ENCODE measurements at regions not wholly inside any gene's neighbourhood (a gene's known extent, or its start where the extent isn't known, plus 50 kb on each side); places are given as distances from the start of the nearest gene placed in this dataset.
"Not testable (repeated sequence)": the region's sequence is repeated elsewhere in the genome, so short reads cannot be mapped to it uniquely, and the experiment has no call there.

DNA sequence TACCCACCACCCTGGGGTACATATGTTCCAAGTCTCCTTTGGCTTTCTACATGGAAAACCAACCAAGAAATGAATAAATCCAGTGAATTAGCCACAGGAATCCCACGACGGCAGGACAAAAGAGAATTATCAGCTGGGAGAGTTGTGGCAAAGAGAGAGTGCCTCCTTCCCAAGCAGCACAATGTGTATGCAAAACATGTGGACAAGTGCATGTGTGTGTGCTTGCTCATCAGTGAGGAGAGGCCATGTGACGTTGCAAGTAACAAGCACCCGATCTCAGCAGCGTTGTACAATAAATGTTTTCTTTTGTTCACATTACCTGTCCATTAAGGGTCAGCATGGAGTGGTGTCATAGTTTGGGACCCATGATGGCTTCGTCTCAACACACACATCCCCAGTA is 50.0 kb upstream of the EMX2 start:
- DNase-seq: no peak

DNA sequence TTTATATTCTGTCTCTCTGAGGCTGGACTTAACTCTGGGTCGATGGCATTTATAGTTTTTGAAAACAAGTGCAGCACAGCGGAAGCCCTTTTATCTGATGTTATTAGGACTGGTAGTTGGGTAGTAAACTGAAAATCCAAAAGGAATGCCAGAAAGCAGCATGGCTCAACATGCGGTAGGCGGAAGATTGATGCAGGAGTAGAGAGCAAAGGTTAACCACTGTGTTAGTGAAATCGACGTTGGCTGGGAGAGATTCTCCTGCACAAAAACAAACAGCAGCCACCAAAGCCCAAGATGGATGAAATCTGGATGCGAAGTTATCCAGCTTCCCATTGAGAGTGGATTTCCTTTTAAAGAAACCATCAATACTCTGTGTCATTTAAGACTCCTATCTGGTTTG is 54.5 kb upstream of the EMX2 start:
- no peak for DNase-seq

DNA sequence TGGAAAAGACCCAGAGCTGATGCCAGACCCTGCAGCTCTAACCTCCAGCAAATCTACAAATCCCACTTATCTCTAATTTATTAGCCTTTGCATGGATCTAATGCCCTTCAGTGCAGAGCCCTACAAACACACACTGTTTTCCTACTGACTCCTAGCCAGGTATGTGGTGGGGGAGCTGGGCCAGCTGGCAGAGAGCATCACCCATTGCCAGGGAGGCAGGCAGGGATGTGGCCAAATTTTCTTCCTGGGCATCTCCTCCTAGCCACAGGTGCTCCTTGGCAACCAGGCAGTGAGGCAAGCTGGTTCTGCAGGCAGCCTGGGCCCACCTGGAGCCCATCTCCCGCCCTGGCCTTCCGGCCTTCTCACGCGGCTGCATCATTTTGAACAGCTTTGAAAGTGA is 55.9 kb upstream of the EMX2 start:
- no peak for DNase-seq

DNA sequence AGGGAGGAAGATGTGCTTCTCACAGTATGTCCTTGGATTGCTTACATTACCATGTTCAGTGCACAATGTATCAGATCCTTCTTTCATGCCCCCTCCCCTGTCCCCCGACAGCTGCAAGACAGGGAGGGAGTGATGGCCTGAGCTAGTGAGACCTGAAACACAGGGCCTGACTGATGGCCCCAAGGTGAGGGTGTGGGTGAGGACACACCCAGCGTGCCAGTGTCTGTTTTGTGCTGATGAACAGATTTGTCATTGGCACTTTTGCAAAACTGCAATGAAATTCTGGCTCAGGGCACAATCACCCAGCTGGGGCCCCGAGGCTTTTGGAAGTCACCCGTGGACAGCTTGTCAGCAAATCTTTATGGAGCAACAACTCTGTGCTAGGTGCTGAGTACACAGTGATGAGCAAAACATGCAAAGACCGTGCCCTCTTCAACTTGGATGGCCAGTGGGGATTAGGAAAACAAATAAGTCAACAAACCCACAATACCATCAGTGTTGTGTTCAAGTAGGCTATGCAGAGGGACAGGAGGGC is 59.4 kb upstream of the EMX2 start:
- DNase-seq: no peak

DNA sequence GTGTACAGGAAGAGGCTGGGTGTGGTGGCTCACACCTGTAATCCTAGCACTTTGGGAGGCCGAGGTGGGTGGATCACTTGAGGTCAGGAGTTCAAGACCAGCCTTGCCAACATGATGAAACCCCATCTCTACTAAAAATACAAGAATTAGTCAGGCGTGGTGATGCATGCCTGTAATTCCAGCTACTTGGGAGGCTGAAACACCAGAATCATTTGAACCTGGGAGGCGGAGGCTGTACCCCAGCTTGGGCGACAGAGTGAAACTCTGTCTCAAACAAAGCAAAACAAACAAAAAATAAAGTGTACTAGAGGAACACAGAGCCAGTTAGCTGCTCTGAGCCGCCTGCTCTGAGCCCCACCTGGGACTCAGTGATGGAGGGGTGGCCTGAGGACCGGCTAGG is 61.5 kb upstream of the EMX2 start:
- DNase-seq: not testable (repeated sequence)

DNA sequence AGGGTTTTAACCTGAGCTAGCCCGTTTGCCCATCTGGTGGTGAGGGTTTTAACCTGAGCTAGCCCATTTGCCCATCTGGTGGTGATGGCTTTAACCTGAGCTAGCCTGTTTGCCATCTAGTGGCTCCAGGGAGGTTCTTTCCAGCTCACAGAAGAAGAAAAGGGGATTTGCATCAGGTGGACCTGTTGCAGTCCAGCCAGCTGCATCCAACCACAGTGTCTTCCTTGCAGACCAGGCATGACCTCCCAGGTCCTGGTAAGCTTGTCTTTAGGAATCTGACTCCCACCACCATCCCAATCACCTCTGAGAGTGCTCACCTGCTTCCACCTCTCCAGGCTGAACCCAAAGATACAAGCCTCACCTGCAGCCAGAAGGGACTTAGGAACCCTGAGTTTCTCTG is 62.4 kb upstream of the EMX2 start:
- DNase-seq: no peak

DNA sequence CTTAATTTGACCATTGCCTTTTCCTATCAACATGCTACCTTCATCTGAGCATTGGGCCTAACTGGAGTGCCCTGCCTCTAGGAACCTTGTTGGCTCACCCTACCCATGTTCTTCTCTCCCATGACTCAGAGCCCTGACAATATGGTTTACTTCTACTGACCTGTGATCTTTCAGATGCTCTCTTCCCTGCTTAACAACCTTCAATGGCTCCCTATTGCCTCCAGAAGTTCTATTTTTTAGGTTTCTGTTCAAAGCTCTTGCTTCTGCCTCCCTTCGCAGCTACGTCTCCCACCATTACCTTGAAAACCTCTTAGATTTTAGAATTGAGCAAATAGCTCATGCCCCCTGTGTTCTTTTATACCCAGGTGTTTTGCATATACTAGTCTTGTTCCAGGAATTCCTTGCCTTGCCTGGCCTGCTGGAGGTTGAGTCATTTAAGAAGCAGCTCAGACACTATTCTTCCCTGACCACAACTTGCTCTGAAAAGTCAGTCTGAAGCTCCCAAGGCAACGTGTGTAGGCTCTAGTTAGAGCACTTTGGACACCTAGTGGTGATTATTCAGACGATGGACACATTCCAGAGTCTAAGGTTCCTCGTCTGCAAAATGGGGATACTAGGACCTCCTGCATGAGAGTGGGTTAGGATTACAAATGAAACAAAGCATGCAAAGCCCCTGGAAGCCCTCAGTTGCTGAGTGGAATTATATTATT is 64.4 kb upstream of the EMX2 start:
- no peak for DNase-seq

DNA sequence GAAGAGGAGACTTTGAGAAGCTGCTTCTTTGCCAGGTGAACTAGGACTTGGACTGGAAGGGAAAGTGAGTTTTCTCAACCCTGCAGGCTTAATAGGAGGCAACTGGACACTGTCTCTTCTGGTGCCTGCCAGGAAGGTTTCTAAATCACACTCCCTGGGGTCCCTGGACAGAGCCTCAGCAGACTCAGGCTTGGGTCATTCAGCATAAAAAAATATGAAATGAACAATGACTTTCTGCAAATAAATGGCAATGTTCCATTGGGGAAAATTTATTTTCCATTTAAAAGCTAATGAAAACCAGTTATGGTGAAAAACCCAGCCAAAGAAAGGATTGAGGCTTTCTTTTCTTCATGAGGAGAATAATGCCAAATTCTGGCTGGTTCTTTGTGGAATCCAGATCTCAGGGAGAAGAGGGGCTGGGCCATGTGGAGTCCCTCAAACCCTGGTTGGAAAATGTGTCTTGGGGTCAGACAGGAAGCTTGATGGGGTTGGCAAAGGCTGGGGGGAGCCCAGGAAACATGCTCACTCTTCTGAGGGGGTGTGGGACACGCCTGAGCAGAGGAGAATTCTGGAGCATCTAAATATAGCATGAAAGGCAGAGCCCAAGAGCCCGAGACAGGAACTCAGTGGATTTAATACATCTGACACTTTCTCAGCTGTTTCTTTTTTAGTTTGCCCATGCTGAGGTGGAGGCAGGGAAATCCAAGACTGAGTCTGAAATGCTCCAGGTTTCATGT is 65.2 kb upstream of the EMX2 start:
- DNase-seq: no peak

DNA sequence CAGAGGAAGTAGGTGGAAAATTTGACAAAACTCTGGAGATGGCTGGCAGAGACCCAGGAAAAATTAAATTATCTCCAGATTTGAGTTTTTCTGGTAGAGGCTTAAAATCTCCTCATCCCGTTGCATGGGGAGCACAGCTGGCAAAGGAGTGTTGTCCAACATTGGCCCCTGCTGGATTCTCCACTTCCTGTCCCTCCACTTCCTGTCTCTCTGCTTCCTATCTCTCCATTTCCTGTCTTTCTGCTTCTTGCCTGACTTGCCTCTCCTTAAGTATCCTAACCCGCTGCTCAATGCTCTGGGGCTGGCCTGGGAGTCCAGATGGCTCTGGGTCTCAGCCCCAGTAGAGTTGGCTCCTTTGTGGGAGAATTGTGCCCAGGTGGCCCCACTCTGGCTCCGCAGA is 65.8 kb upstream of the EMX2 start:
- no peak for DNase-seq

DNA sequence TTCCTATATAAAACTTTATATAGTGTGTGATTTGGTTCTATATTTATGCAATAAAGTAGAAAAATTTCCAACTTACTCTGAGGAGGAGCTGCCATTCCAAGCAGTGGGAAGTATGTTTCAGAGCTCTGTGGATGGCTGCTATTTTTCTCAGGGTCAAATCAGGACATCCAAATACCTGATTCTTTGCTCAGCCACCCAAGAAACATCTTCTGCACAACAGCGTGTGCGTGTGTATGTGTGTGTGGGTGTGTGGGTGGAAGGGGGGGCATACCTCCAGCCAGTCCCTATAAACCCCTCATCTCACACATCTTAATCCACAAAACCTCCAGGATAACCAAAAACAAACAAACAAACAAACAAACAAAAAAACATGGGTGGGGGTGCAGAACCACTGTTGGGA is 66.3 kb upstream of the EMX2 start:
- no peak for DNase-seq

DNA sequence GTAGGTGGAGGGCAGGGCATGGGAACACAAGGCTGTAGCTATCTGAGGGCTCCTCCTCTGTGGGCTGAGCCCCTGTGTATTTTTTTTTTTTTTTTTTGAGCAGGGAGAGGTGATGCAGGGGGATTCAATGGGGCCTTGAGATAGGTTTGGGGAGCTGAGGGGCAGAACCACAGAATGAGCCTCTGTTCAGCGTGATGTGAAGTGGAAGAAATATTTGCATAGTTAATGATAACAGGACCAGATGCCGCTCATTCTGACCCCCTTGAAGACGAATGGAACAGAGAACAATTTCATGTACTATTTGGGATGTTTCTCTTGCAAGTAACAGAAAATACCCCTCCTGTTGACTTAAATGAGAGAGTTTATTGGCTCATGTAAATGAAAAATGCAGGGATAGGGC is 69.7 kb upstream of the EMX2 start:
- no peak for DNase-seq

DNA sequence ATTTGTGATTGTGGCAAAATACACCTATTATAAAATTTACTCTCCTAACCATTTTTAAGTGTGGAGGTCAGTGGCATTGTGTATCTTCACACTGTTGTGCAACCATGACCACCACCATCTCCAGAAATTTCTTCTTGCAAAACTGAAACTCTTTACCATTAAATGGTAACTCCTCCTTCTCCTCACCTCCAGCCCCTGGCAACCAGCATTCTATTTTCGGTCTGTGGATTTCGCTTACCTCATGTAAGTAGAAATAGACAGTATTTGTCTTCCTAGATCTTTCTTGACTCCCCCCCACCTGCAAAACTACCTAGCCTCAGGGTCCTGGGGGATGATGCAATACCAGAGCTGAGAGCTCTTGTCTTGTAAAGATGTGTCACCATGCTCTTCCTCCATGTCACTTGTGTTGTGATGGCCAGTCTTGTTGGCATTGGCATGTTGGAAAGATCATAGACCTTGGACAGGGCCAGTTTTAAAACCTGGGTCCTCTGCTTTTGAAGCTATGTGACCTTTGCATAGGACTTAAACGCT is 71.1 kb upstream of the EMX2 start:
- DNase-seq: no peak

DNA sequence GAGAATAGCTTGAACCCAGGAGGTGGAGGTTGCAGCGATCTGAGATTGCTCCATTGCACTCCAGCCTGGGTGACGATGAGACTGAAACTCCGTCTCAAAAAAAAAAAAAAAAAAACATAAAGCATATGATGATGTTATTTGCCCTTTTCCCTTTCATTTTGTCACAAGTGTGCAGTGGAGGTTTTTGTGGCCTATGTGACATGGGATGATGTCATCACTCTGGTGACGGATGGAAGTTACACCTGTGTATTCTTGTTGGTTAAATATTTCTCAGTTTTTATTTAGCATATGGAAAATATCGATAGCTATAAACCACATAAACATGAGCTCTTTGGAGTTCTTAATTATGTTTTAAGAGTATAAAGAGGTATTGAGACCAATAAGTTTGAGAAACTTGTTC is 71.8 kb upstream of the EMX2 start:
- no peak for DNase-seq

DNA sequence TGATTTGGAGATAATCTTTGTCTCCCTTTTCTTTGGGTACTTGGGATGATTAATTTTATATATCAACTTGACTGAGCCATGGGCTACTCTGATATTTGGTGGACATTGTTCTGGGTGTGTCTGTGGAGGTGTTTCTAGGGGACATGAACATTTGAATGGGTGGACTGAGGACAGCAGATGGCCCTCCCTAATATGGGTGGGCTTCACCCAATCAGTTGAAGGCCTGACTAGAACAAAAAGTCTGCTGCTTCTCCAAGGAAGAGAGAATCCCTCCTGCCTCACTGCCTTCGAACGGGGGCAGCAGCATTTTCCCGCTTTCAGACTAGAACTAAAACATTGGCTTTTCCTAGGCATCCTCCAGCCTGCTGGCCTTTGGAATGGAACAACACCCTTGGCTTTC is 73.9 kb upstream of the EMX2 start:
- no peak for DNase-seq

DNA sequence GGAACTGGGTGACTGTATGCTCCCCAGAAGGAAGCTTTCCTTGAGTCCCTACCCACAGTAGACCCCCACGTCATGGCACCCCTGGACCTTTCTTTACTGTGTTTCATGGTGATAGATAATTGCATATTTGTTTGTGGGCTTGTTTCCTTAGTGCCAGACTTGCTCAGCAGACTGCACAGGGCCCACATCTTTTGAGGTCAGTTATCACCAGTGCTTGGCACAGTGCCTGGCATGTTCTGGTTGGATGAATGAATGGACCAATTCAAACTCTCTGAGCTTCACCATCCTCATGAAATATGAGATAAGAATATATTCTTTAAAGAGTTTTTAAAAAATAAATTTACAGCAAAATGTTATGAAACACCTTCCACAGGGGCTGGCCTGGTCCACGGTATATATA is 78.4 kb upstream of the EMX2 start:
- DNase-seq: no peak

DNA sequence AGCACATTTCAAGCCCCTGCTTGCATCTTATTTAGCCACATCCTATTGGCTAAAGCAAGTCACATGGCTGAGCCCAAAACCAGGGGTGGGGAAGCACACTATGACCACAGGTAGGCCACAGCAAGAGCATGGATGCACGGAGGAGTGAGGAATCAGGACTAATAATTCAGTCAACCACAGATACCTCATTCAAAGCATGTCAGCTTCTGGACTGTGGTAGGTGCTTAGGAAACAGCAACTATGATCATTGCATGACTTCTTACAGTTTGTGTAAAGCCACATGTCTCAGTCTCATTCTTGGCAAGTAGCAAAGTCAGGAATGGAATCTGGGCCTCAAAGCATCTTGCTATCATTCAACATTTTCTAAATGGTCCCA is 79.0 kb upstream of the EMX2 start:
- no peak for DNase-seq

DNA sequence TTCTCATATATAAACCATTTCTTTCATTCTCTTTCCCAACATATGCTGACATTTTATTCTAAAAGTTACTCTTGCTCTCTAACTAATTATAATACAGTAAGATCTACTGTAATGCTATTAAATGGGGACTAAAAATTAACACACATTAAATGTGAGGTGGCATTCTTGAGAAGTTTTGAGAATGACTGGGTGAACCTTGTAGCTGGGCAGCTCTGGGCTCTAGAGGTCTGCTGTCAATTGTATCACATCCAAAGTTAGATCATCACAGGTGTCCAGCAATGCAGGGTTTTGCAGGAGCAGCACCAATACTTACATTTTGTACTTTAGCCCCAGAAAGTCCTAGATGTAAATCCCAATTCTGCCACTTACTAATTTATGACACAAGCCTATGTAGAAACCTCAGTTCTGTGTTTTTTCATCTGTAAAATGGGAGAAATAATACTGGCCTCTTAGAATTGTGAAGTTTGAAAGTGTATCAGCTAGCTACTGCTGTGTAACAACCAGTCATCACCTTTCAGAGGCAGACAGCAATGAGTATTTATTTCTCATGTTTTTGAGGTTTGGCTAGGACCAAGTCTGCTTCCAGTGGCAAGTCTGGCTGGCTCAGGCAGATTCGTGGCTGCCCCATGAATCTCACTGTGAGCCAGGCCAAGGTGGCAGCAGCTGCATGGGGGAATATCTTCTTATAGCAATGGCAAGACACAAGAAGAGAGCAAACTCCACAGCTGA is 79.6 kb upstream of the EMX2 start:
- DNase-seq: no peak

DNA sequence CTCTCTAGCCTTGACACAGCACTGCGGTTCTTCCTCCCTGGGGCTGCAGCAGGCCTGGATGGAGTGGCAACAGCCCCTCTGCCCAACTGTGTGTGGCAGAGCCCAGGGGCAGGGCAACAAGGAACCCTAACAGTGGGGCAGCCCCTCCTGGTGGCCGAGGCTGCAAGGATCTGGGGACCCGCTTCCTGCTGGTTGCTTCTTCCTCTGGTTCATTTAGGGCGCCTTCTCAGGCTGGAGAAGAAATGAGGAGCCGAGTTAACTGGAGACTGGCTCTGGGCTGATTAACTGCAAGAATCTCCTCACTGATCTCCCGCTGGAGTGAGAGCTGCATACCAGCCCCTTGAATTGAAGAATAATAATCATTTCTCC is 80.1 kb upstream of the EMX2 start:
- no peak for DNase-seq

DNA sequence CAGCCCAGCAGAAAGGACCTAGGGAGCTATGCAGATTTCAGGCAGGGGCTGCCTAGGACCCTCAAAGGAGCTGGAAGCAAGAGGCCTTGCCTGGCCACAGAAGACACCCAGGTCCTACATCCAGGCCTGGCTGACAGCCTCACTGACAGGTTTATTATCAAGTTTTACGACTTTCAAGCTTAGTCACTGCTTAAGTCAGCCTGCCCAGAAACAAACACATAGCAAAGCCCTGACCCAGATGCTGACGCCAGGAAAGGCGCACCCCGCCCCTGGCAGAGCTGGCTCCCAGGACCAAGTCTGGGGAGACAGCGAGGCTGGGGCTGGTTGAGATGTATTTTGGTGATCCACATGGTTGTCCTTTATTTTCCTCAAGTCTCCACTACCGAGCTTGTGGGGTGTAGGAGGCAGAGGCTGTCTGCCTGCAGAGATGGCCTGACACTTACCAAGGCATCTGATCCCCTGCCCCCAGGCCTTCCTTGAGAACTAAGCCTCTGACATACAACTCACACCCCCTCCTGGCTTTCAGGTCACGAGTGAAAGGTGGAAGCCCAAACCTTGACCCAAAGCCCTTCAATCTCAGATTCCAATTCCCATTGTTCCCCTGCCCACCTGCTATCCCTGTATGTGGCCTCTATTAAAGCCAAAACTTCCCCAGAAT is 80.7 kb upstream of the EMX2 start:
- DNase-seq: no peak

DNA sequence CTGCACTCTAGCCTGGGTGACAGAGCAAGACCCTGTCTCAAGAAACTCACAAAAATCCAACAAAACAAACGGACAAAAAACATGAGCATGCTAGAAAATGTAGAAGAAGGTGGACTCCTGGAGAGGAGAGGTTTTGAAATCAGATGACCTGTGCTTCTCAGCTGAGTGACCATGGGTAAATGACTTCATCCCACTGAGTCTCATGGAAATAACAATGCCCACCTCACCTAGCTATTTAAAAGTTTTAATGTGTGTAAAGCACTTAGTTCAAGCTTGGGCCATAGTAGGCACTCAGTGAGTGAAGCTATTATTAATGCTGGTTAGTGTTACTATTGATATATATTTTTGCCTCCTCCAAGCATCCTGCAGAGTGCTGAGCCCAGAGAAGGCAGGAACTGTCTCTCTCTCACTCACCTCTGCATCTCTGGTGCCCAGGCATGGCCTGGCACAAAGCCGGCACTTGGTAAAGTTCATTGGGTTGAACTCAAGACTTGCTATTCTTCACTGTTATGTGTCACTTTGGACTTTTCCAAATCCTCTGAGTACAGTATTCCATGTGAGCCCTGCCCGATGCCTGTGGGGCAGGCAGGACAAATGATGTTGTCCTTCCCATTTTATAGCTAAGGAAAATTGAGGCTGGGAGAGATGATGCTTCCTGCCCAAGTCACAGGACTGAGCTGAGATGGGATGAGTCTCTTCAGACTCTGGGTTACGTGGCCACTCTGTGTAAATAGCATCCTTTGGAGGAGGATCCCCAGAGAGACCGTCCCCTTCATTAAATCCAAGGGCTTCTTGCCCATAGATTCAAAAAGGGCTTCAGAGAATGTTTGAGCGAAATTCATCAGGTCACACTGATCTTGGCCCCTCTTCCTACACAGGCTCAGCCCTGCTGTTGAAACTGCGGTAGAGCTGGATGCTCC is 81.4 kb upstream of the EMX2 start:
- no peak for DNase-seq

DNA sequence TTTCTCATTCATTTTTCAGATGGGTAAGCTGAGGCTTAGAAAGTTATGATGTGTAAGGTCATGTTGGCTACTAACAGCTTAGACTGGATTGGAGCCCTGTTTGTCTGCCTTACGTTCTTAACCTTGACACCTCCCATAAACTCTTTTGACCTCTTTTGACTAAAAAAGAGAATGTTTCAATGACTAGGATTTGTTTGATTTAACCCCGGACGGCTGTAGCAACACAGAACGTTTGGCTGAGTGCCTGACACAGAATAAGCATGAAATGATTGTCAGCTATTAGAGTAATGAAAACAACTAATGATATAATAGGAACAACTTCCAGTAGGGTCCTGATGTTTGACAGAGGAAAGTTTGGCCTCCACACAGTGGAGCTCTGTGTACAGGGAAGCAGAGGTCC is 83.3 kb upstream of the PDZD8 start:
- DNase-seq: no peak

DNA sequence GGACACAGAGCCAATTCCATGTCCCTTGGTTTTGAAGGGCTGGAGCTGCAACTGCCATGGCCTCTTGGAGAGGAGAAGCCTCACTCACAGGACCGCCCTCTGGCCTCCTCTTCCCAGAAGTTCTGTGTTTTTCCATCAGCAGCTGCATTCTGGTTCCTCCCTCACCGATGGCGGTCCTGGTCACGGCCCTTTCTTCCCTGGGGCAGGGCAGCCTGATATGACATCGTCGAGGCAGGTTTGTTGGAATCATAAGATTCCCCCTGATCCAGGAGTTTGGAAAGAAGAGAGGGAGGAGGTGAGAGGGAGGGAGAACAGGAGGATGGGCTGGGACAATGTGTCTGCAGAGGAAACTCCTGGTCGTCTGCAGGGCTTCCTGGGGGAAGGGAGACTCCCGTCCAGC is 82.7 kb upstream of the PDZD8 start:
- no peak for DNase-seq
